H1 (cell line): ENCODE measurements at regions not wholly inside any gene's neighbourhood (a gene's known extent, or its start where the extent isn't known, plus 50 kb on each side); places are given as distances from the start of the nearest gene placed in this dataset.
A peak's percentile ranks its signal among the peaks of the same experiment; 100 is the strongest.

ENCODE experiments used
- CTCF ChIA-PET: fragments of 300-600 bp; sonication (Branson Sonifier 250); formaldehyde crosslinking; loops from one replicate; lab custom pipeline; 2021; ENCODE audit not compliant: partially characterized antibody; lab: Charles Lee
- POLR2A ChIA-PET: fragments of 300-600 bp; sonication (Branson Sonifier 250); formaldehyde crosslinking; loops from one replicate; lab custom pipeline; 2021; ENCODE audit warnings: inconsistent platforms; ENCODE audit not compliant: partially characterized antibody; lab: Charles Lee
- DNase-seq, 2 experiments: peaks; one replicate each; pipeline versions ENCODE4 v3.0.0 to v3.0.0-alpha.2; 2010 to 2022; ENCODE audit warnings: low spot score in 2 of 2, low read depth in 1 of 2, mixed read lengths in 1 of 2
- FAIRE-seq: peaks from 2 replicates; lab custom pipeline; 2011; peaks lifted over from hg19 to GRCh38; lab: Jason Lieb, UNC
- H2AFZ ChIP-seq: 2 replicates; pipeline ENCODE4 v1.8.1; 2012; ENCODE audit warnings: low read length, inconsistent platforms
- H2AK5ac ChIP-seq: 2 replicates; pipeline ENCODE4 v1.6.1; 2013; ENCODE audit warnings: low read depth, low read length
- H2BK120ac ChIP-seq: replicated peaks from 2 replicates; pipeline ENCODE3; 2013; ENCODE audit warnings: low read depth, low read length, inconsistent platforms
- H2BK12ac ChIP-seq: 2 replicates; pipeline ENCODE4 v1.6.1; 2013; ENCODE audit warnings: low read depth, low read length
- H2BK15ac ChIP-seq: 2 replicates; pipeline ENCODE4 v1.6.1; 2013; ENCODE audit warnings: low read length
- H2BK20ac ChIP-seq: 2 replicates; pipeline ENCODE4 v1.6.1; 2013; ENCODE audit warnings: low read length
- H2BK5ac ChIP-seq: 2 replicates; pipeline ENCODE4 v1.6.1; 2013; ENCODE audit warnings: low read depth, low read length
- H3K14ac ChIP-seq: 2 replicates; pipeline ENCODE4 v1.6.1; 2013; ENCODE audit warnings: inconsistent platforms; ENCODE audit not compliant: insufficient read length
- H3K18ac ChIP-seq: 2 replicates; pipeline ENCODE4 v1.6.1; 2013; ENCODE audit warnings: low read length; ENCODE audit errors: extremely low read depth
- H3K23ac ChIP-seq: 2 replicates; pipeline ENCODE4 v1.6.1; 2013; ENCODE audit warnings: inconsistent platforms; ENCODE audit not compliant: insufficient read length
- H3K23me2 ChIP-seq: 2 replicates; pipeline ENCODE4 v1.6.1; 2013; ENCODE audit warnings: low read depth, low read length
- H3K27ac ChIP-seq: 2 replicates; pipeline ENCODE4 v1.6.1; 2011; ENCODE audit warnings: low read depth, low read length, inconsistent platforms
- H3K27me3 ChIP-seq, 4 experiments: replicated peaks in 1 of 4; 1 replicate in 1 of 4; 2 replicates in 3 of 4; pipeline versions ENCODE4 v1.6.1 to v1.8.1; 2011 to 2013; ENCODE audit warnings: low read length in 3 of 4, mild to moderate bottlenecking in 3 of 4, inconsistent platforms in 2 of 4, mixed read lengths in 2 of 4, moderate library complexity in 1 of 4; ENCODE audit not compliant: control insufficient read depth in 3 of 4, insufficient read depth in 3 of 4; ENCODE audit errors: extremely low read depth in 1 of 4
- H3K36me3 ChIP-seq, 4 experiments: 2 replicates each; pipeline versions ENCODE4 v1.6.1 to v1.8.1; 2011 to 2013; ENCODE audit warnings: mild to moderate bottlenecking in 4 of 4, low read length in 3 of 4, moderate library complexity in 2 of 4, control low read depth in 1 of 4, inconsistent platforms in 1 of 4; ENCODE audit not compliant: insufficient read depth in 4 of 4, control insufficient read depth in 2 of 4
- H3K4ac ChIP-seq: replicated peaks from 2 replicates; pipeline ENCODE3; 2013; ENCODE audit warnings: low read length, low read depth, mixed read lengths, inconsistent platforms; ENCODE audit not compliant: insufficient read length
- H3K4me1 ChIP-seq, 4 experiments: replicated peaks in 1 of 4; 1 replicate in 1 of 4; 2 replicates in 3 of 4; pipeline versions ENCODE4 v1.6.1 to v1.8.1; 2011 to 2013; ENCODE audit warnings: low read length in 3 of 4, inconsistent platforms in 2 of 4, mixed read lengths in 1 of 4; ENCODE audit not compliant: insufficient read depth in 4 of 4, control insufficient read depth in 3 of 4
- H3K4me2 ChIP-seq, 2 experiments: 2 replicates each; pipeline versions ENCODE4 v1.6.1 to v1.8.1; 2011 to 2013; ENCODE audit warnings: low read depth in 2 of 2, low read length in 2 of 2, control low read depth in 1 of 2, inconsistent platforms in 1 of 2, mild to moderate bottlenecking in 1 of 2; ENCODE audit not compliant: insufficient read depth in 1 of 2
- H3K4me3 ChIP-seq, 4 experiments: fragments of 200-600, 300-600 bp in 1 of 4; sonication (generic), shearing (Covaris generic), sonication (Bioruptor Twin) in 1 of 4; 2 replicates each; pipeline versions ENCODE4 v1.5.1 to v1.8.1; 2011 to 2016; ENCODE audit warnings: low read length in 4 of 4, low read depth in 3 of 4, control low read depth in 2 of 4, inconsistent platforms in 2 of 4, mild to moderate bottlenecking in 2 of 4, mixed read lengths in 1 of 4, moderate library complexity in 1 of 4; ENCODE audit not compliant: insufficient read depth in 2 of 4; ENCODE audit errors: extremely low read depth in 1 of 4
- H3K56ac ChIP-seq: replicated peaks from 2 replicates; pipeline ENCODE3; 2013; ENCODE audit warnings: low read depth, mild to moderate bottlenecking, mixed read lengths, low read length, inconsistent platforms; ENCODE audit not compliant: insufficient read length
- H3K79me1 ChIP-seq: 2 replicates; pipeline ENCODE4 v1.6.1; 2013; ENCODE audit warnings: low read depth, low read length, control low read depth
- H3K79me2 ChIP-seq, 2 experiments: 2 replicates each; pipeline versions ENCODE4 v1.6.1 to v1.8.1; 2012 to 2013; ENCODE audit warnings: low read length in 2 of 2, mild to moderate bottlenecking in 2 of 2, inconsistent platforms in 1 of 2; ENCODE audit not compliant: insufficient read depth in 2 of 2, control insufficient read depth in 1 of 2
- H3K9ac ChIP-seq, 4 experiments: replicated peaks in 1 of 4; 1 replicate in 1 of 4; 2 replicates in 3 of 4; pipeline versions ENCODE4 v1.6.1 to v1.8.1; 2011 to 2013; ENCODE audit warnings: low read depth in 3 of 4, low read length in 3 of 4, control low read depth in 2 of 4, mild to moderate bottlenecking in 2 of 4, moderate library complexity in 2 of 4, inconsistent platforms in 1 of 4; ENCODE audit errors: extremely low read depth in 1 of 4
- H3K9me3 ChIP-seq, 2 experiments: 2 replicates each; pipeline versions ENCODE4 v1.6.1 to v1.8.1; 2012 to 2013; ENCODE audit warnings: mild to moderate bottlenecking in 2 of 2, moderate library complexity in 2 of 2, control low read depth in 1 of 2, inconsistent platforms in 1 of 2, low read depth in 1 of 2, low read length in 1 of 2, mixed read lengths in 1 of 2; ENCODE audit not compliant: insufficient read depth in 2 of 2
- H4K20me1 ChIP-seq, 2 experiments: replicated peaks in 1 of 2; 2 replicates each; pipeline versions ENCODE3 to v1.8.1; 2011 to 2013; ENCODE audit warnings: inconsistent platforms in 2 of 2, low read length in 2 of 2, mild to moderate bottlenecking in 1 of 2; ENCODE audit not compliant: insufficient read depth in 2 of 2, control insufficient read depth in 1 of 2
- H4K5ac ChIP-seq: 2 replicates; pipeline ENCODE4 v1.6.1; 2013; ENCODE audit warnings: low read length, low read depth, mixed read lengths, inconsistent platforms; ENCODE audit not compliant: insufficient read length
- H4K8ac ChIP-seq: 2 replicates; pipeline ENCODE4 v1.8.0; 2013; ENCODE audit warnings: mild to moderate bottlenecking, moderate library complexity, low read length, inconsistent platforms; ENCODE audit not compliant: insufficient read depth; ENCODE audit errors: extremely low read depth
- H4K91ac ChIP-seq: replicated peaks from 2 replicates; pipeline ENCODE3; 2013; ENCODE audit warnings: low read length, mixed read lengths, inconsistent platforms; ENCODE audit not compliant: insufficient read length
- BRCA1 ChIP-seq: IDR thresholded peaks from 2 replicates; pipeline ENCODE4 v1.6.1; 2012; ENCODE audit warnings: low read depth, low read length, improper control_type of control experiment
- RAD21 ChIP-seq, 2 experiments: IDR thresholded peaks in 1 of 2; conservative IDR thresholded peaks in 1 of 2; 2 replicates each; pipeline ENCODE4 v1.6.1; 2011; ENCODE audit warnings: low read depth in 2 of 2, low read length in 2 of 2, improper control_type of control experiment in 1 of 2, inconsistent platforms in 1 of 2, mild to moderate bottlenecking in 1 of 2, moderate library complexity in 1 of 2
- WGBS, 2 experiments: shearing (Covaris generic) in 1 of 2; methylation state at CpG; one replicate each; pipeline versions ENCODE4 v1.1.6 to v1.1.7; 2013 to 2015; ENCODE audit warnings: low lambda C conversion rate in 2 of 2, mixed read lengths in 2 of 2, inconsistent platforms in 1 of 2, low coverage in 1 of 2, missing lambda C conversion rate in 1 of 2; ENCODE audit not compliant: insufficient replicate concordance in 2 of 2, insufficient coverage in 1 of 2, insufficient read length in 1 of 2; ENCODE audit errors: extremely low coverage in 1 of 2, missing lambda C conversion rate in 1 of 2; 5-methylcytosine and 5-hydroxymethylcytosine counted together
- TF ChIP-seq, protein P1 (sequence below), 3 experiments: IDR thresholded peaks; 1 replicate in 2 of 3; 2 replicates in 1 of 3; pipeline versions ENCODE4 v1.5.1 to v1.6.1; 2011; ENCODE audit warnings: low read length in 3 of 3, mild to moderate bottlenecking in 3 of 3, inconsistent platforms in 2 of 3, low read depth in 1 of 3, moderate library complexity in 1 of 3; ENCODE audit not compliant: insufficient read depth in 1 of 3; ENCODE audit errors: control extremely low read depth in 1 of 3

DNA sequence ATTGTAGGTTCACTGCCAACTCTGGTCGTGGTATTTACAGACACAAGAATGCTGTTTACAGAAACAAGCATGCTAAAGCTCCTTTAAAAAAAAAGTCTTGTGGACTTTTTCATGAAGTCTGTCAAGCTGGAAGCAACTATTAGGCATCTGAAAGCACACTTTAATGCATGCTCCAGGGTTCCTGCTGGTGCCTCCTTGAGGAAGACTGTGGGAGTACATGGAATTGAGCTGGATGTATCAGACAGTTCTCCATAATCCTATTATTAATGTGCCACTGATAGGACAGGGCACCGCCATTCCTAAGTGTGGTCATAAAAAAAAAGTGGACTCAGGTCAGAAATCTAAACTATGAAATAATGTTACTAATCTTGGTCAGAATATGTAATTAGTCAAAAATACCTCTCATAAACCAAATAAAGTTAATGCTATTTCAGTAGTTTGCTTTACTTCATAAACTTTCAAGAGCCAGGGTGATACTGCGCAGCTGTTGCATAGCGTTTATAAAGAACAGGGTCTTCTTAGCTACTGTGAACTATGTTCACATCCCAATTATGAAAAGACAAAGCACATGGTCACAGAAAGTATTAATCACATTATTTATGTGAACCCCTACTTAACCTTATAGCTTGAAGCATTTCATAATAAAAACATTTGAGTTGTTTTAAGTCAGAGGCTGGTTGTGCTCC is 390.8 kb upstream of the PTGER4 start:
- Histone ChIP-seq H3K23me2 (no peaks in the 10 kb centered on the region), H3K9me3 (no peaks in the 10 kb centered on the region), H2AK5ac (no peak overlapping the region), H3K14ac (no peak overlapping the region), H3K79me1 (no peaks in the 10 kb centered on the region), H3K23ac (no peak overlapping the region), H2BK120ac (no peak overlapping the region), H2BK12ac (no peak overlapping the region), H3K36me3 (no peaks in the 10 kb centered on the region), H3K4me3 (no peak overlapping the region), H2AFZ (no peak overlapping the region), H3K79me2 (no peaks in the 10 kb centered on the region), H4K8ac (no peak overlapping the region), H3K56ac (no peak overlapping the region), H3K27ac (no peak overlapping the region), H3K4me1 (no peaks in the 10 kb centered on the region), H4K91ac (no peak overlapping the region), H2BK15ac (no peak overlapping the region), H3K4me2 (no peak overlapping the region), H3K27me3 (no peaks in the 10 kb centered on the region), H3K18ac (no peak overlapping the region), H4K20me1 (no peaks in the 10 kb centered on the region), H3K4ac (no peak overlapping the region)
- FAIRE-seq, result no peak
- WGBS, 2 experiments, result 98% methylated on average over 4 of the region's 4 CpGs; no CpG with 5 or more reads in 1 of the 2 experiments
- CTCF ChIA-PET, result interaction anchor here (0.7 to 2.4 kb wide), 22 partner anchors 9 to 341 kb away, joined by 3 to 10 read pairs (median 4); no protein-coding TSS in a partner anchor
- POLR2A ChIA-PET, result no interaction called here
- no peak for DNase-seq
- TF ChIP-seq BRCA1 (no peak), RAD21 (IDR thresholded peaks at IDR 0.05 in 1 of 2, conservative IDR thresholded peaks at IDR 0.05 in 1 of 2; ENCODE audit: low read depth in 2 of 2, low read length in 2 of 2) (peak; percentile 34 to 38; a peak in 3 of 4 replicates)
- TF ChIP-seq, protein P1, sequence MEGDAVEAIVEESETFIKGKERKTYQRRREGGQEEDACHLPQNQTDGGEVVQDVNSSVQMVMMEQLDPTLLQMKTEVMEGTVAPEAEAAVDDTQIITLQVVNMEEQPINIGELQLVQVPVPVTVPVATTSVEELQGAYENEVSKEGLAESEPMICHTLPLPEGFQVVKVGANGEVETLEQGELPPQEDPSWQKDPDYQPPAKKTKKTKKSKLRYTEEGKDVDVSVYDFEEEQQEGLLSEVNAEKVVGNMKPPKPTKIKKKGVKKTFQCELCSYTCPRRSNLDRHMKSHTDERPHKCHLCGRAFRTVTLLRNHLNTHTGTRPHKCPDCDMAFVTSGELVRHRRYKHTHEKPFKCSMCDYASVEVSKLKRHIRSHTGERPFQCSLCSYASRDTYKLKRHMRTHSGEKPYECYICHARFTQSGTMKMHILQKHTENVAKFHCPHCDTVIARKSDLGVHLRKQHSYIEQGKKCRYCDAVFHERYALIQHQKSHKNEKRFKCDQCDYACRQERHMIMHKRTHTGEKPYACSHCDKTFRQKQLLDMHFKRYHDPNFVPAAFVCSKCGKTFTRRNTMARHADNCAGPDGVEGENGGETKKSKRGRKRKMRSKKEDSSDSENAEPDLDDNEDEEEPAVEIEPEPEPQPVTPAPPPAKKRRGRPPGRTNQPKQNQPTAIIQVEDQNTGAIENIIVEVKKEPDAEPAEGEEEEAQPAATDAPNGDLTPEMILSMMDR (IDR thresholded peaks at IDR 0.05; ENCODE audit: control extremely low read depth in 1 of 3, insufficient read depth in 1 of 3, low read depth in 1 of 3, low read length in 3 of 3), result peak in 1 of 3 experiments; percentile 40; a peak in 2 of 4 replicates
- TF ChIP-seq, all 59 proteins: peak for 2
- Histone ChIP-seq H3K9ac (no peak overlapping the region), H2BK20ac (no peak overlapping the region), H4K5ac (no peak overlapping the region), H2BK5ac (no peak overlapping the region)
